ENCODE measurements at regions not wholly inside any gene's neighbourhood (a gene's known extent, or its start where the extent isn't known, plus 50 kb on each side); places are given as distances from the start of the nearest gene placed in this dataset.

DNA sequence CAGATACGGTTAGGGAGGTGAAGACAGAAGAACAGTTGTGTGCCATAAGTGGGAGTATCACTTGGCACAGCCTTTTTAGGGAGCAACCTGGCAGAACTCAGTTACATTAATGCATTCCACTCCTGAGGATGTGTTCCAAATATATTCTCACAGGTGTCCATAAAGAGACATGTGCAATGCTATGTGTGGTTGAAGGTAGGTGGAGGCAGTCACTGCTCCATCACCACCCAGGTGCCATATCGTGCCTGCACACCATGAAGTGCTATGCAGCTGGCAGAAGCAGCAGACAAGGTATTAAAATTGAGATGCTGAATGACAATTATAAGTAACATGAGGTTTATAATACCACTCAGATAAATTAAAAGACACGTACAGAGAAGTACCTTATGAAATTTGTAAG, 248.0 kb upstream of the SFRP2 start:
- no peak overlapping the region for H3K4ac ChIP-seq (replicated peaks; ENCODE audit: insufficient read length, low read depth, low read length)
- no peak overlapping the region for H2BK120ac ChIP-seq (replicated peaks; ENCODE audit: low read depth, low read length)
- no peaks in the 10 kb centered on the region for H3K27me3 ChIP-seq (replicated peaks in 1 of 4; ENCODE audit: control insufficient read depth in 3 of 4, extremely low read depth in 1 of 4, insufficient read depth in 3 of 4, low read length in 3 of 4)
- WGBS, 2 experiments (ENCODE audit: extremely low coverage in 1 of 2, insufficient coverage in 1 of 2, insufficient read length in 1 of 2, insufficient replicate concordance in 2 of 2, low coverage in 1 of 2, low lambda C conversion rate in 2 of 2, missing lambda C conversion rate in 1 of 2), result 87% methylated on average over 3 of the region's 3 CpGs; no CpG with 5 or more reads in 1 of the 2 experiments
- H4K20me1 ChIP-seq (replicated peaks in 1 of 2; ENCODE audit: control insufficient read depth in 1 of 2, insufficient read depth in 2 of 2, low read length in 2 of 2), result no peaks in the 10 kb centered on the region
- H3K4me3 ChIP-seq (ENCODE audit: extremely low read depth in 1 of 4, insufficient read depth in 2 of 4, low read depth in 3 of 4, low read length in 4 of 4), result no peak overlapping the region
- H2BK5ac ChIP-seq (ENCODE audit: low read depth, low read length), result no peak overlapping the region
- no peaks in the 10 kb centered on the region for H3K36me3 ChIP-seq (ENCODE audit: control insufficient read depth in 2 of 4, insufficient read depth in 4 of 4, low read length in 3 of 4)
- no peak overlapping the region for H3K18ac ChIP-seq (ENCODE audit: extremely low read depth, low read length)
- no peak overlapping the region for H4K91ac ChIP-seq (replicated peaks; ENCODE audit: insufficient read length, low read length)
- H3K27ac ChIP-seq (ENCODE audit: low read depth, low read length), result no peak overlapping the region
- no peaks in the 10 kb centered on the region for H3K23me2 ChIP-seq (ENCODE audit: low read depth, low read length)
- FAIRE-seq, result no peak
- H3K79me2 ChIP-seq (ENCODE audit: control insufficient read depth in 1 of 2, insufficient read depth in 2 of 2, low read length in 2 of 2), result no peaks in the 10 kb centered on the region
- H3K56ac ChIP-seq (replicated peaks; ENCODE audit: insufficient read length, low read depth, low read length), result no peak overlapping the region
- H3K14ac ChIP-seq (ENCODE audit: insufficient read length), result no peak overlapping the region
- no peaks in the 10 kb centered on the region for H3K79me1 ChIP-seq (ENCODE audit: low read depth, low read length)
- no peaks in the 10 kb centered on the region for H3K4me1 ChIP-seq (replicated peaks in 1 of 4; ENCODE audit: control insufficient read depth in 3 of 4, insufficient read depth in 4 of 4, low read length in 3 of 4)
- H2AFZ ChIP-seq (ENCODE audit: low read length), result no peak overlapping the region
- no peak overlapping the region for H3K9ac ChIP-seq (replicated peaks in 1 of 4; ENCODE audit: extremely low read depth in 1 of 4, low read depth in 3 of 4, low read length in 3 of 4)
- H4K8ac ChIP-seq (ENCODE audit: extremely low read depth, insufficient read depth, low read length), result no peak overlapping the region
- CTCF ChIA-PET (ENCODE audit: partially characterized antibody), result interaction anchor here (0.8 to 1.2 kb wide), 2 partner anchors 18 to 39 kb away, joined by 3 read pairs; no protein-coding TSS in a partner anchor
- H2AK5ac ChIP-seq (ENCODE audit: low read depth, low read length), result no peak overlapping the region
- no peak overlapping the region for H3K4me2 ChIP-seq (ENCODE audit: insufficient read depth in 1 of 2, low read depth in 2 of 2, low read length in 2 of 2)
- no peak overlapping the region for H2BK15ac ChIP-seq (ENCODE audit: low read length)
- 0 out of 4 replicates have a peak, but pooled peaks cover 0 to 6% of the 10 kb centered on the region in 2 experiments for H3K9me3 ChIP-seq (ENCODE audit: insufficient read depth in 2 of 2, low read depth in 1 of 2, low read length in 1 of 2)
- no peak for DNase-seq (ENCODE audit: low read depth in 1 of 2, low spot score in 2 of 2)
- H2BK12ac ChIP-seq (ENCODE audit: low read depth, low read length), result no peak overlapping the region
- POLR2A ChIA-PET (ENCODE audit: partially characterized antibody), result interaction anchor here (1.4 kb wide), 1 partner anchor 246 kb away, joined by 3 read pairs; no protein-coding TSS in a partner anchor
- no peak overlapping the region for H2BK20ac ChIP-seq (ENCODE audit: low read length)
- H4K5ac ChIP-seq (ENCODE audit: insufficient read length, low read depth, low read length), result no peak overlapping the region
- no peak overlapping the region for H3K23ac ChIP-seq (ENCODE audit: insufficient read length)
- no peak for TF ChIP-seq NANOG (IDR thresholded peaks at IDR 0.05; ENCODE audit: insufficient read depth, low read depth, low read length, poor library complexity, severe bottlenecking)
- TF ChIP-seq ZNF274 (IDR thresholded peaks at IDR 0.05; ENCODE audit: borderline replicate concordance, extremely low read depth, low read length), result no peak
- TF ChIP-seq HDAC6 (IDR thresholded peaks at IDR 0.05; ENCODE audit: low read depth, low read length), result no peak
- TF ChIP-seq, protein P1, sequence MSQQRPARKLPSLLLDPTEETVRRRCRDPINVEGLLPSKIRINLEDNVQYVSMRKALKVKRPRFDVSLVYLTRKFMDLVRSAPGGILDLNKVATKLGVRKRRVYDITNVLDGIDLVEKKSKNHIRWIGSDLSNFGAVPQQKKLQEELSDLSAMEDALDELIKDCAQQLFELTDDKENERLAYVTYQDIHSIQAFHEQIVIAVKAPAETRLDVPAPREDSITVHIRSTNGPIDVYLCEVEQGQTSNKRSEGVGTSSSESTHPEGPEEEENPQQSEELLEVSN (IDR thresholded peaks at IDR 0.05), result no peak

All from H1 (cell line).